KOPT-K1 (cell line): ENCODE measurements at regions not wholly inside any gene's neighbourhood (a gene's known extent, or its start where the extent isn't known, plus 50 kb on each side); places are given as distances from the start of the nearest gene placed in this dataset.

Source experiments
- H3K27ac ChIP-seq: fragments of 200-600 bp; sonication (generic); 2 replicates; pipeline ENCODE4 v1.5.1; 2016; ENCODE audit warnings: antibody characterized with exemption, mild to moderate bottlenecking, low read depth, low read length; ENCODE audit not compliant: poor library complexity, severe bottlenecking
- H3K36me3 ChIP-seq: fragments of 200-600 bp; sonication (generic); 2 replicates; pipeline ENCODE4 v1.5.1; 2017; ENCODE audit warnings: antibody characterized with exemption, mild to moderate bottlenecking, low read length, moderate library complexity; ENCODE audit not compliant: insufficient read depth
- H3K9me3 ChIP-seq: fragments of 200-600 bp; sonication (generic); 2 replicates; pipeline ENCODE4 v1.5.1; 2017; ENCODE audit warnings: antibody characterized with exemption, low read length, mild to moderate bottlenecking; ENCODE audit not compliant: insufficient read depth, poor library complexity, severe bottlenecking

DNA sequence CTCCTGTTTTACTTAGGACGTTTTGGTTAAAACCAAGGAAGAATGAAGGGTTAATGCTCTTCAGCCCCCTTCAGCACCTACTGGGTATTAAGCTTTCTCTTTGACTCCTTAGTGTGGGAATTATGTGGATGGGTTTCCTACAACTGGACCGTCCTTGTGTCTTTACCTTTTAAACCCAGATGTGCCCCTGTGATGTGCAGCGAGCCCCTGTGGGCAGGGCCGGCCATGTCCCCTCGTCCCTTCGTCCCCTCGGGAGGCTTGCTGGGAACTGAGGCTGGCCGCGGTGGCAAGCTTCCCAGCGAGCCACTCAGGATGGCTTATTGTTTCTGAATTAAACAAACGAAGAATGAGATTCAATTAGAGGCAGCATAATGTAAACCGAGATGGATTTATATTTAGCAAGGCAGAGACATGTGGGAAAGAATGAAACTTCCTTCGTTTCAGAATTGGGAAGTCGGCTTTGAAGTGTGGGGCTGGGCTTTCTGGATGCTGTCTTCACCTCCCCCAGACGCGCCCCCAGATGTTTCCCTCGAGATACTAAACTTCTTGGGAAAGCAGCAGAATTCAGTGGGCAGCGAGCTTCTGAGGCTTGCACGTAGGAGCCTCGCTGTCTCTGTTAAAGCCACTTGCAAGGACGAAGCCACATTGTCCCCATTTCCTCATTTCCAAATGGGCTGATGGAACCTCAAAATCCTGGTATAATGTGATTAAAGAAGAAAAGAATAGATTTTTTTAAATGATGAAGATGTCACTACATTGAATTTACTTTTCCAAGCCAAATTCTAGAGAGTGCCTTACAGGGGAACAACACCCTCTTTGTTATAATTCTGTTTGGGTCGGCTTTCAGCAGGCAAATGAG is 146.0 kb downstream of the VAPA start:
- H3K9me3 ChIP-seq, result no peaks in the 10 kb centered on the region
- no peaks in the 10 kb centered on the region for H3K36me3 ChIP-seq
- no peak overlapping the region for H3K27ac ChIP-seq

- Histone ChIP-seq H3K27ac (no peak overlapping the region), H3K9me3 (no peaks in the 10 kb centered on the region), H3K36me3 (no peaks in the 10 kb centered on the region)
These were observed 146.6 kb downstream of the VAPA start for GRCh38 chr18:10060469-10060782.

DNA sequence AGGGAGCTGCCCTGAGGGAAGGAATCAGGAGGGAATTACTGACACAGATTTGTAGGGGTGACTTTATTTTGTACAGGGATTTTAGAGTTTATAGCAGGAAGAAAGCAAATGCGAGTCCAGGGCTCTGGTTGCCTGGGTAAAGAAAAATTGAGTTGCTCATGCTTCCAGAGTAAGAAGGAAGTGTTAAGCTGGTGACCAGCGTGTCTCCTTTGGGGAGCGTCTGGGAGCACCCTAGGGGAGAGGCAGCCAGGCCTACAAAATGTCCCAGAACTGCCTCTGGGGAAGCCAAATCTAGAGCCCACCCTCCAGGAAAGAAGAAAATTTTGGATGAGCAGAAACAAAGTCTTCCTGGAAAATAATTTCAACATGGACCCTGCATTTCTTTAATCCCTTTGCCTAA is 147.0 kb downstream of the VAPA start:
- Histone ChIP-seq H3K9me3 (no peaks in the 10 kb centered on the region), H3K27ac (no peak overlapping the region)

GRCh38 chr18:10061566-10062140 is 147.8 kb downstream of the VAPA start:
- H3K36me3 ChIP-seq, result no peaks in the 10 kb centered on the region
- no peak overlapping the region for H3K27ac ChIP-seq
- no peaks in the 10 kb centered on the region for H3K9me3 ChIP-seq

More for the DNA sequence above, 147.0 kb downstream of the VAPA start:
- no peaks in the 10 kb centered on the region for H3K36me3 ChIP-seq

GRCh38 chr18:10062302-10063300 is 148.8 kb downstream of the VAPA start:
- Histone ChIP-seq H3K27ac (no peak overlapping the region), H3K9me3 (no peaks in the 10 kb centered on the region), H3K36me3 (no peaks in the 10 kb centered on the region)

GRCh38 chr18:10063489-10063888 is 149.7 kb downstream of the VAPA start:
- no peaks in the 10 kb centered on the region for H3K9me3 ChIP-seq
- no peaks in the 10 kb centered on the region for H3K36me3 ChIP-seq
- H3K27ac ChIP-seq, result no peak overlapping the region

GRCh38 chr18:10064267-10064666 is 150.5 kb downstream of the VAPA start:
- Histone ChIP-seq H3K27ac (no peak overlapping the region), H3K9me3 (no peaks in the 10 kb centered on the region), H3K36me3 (no peaks in the 10 kb centered on the region)

DNA sequence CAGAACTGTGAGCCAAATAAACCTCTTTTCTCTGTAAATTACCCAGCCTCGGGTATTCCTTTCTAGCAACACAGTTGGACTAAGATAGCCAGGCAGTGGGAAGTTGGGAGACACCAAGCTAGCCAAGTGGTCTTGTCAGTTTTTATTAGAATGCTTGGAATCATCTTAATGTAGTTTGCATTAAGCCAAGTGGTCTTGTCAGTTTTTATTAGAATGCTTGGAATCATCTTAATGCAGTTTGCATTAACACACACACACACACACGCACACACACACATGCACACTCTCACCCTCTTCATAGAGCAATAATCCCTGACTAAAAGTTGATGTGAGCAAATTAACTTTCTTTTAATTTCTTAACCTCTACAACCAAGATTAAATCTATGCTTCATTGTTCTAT is 151.5 kb downstream of the VAPA start:
- H3K27ac ChIP-seq, result no peak overlapping the region
- no peaks in the 10 kb centered on the region for H3K9me3 ChIP-seq

DNA sequence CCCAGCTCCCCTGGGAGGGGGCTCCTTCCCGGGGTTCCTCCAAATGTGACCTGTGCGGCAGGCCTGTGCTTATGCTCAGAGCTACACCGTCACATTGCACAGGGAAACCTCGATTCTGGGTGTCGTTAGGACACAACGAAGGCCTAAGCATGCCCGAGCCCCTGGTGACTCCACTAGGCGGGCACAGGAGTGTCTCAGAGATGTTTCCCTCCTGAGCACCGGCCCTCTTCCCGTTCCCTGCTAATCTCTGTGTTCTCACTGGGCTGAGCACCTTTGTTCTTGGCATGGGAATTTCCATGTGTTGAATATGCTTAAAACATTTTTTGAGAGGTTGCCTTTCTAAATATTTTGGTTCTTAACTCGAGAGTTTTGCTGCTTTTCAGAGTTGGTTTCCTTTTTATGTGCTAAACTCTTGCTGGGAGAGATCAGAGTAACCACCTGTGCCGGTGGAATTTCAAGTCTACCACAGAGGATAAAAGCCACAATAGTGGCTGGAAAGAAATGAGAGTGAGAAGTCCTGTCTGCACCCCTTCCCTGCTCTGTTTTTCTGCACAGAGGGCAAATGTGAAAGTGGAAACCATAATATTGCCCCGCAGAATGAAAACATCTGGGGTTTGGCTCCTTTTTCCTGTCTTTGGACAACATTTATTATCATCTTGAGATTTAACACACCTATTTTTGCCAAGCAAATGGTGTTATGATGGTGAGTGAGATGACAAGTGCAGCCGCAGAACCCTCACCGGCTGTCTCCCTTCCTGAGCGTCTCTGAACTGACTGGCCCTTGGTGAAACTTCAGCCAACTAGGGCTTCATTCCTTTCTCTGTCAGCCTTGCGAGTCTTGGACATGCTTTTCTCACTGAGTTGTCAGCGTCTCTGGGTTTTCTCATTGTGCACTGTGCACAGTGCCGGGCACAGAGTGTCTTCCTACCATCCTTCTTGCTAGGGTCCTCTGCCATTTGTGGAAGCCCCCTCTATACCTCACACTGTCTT is 154.1 kb downstream of the VAPA start:
- H3K9me3 ChIP-seq, result no peaks in the 10 kb centered on the region
- H3K36me3 ChIP-seq, result no peaks in the 10 kb centered on the region
- peak overlapping the region; percentile 36 for H3K27ac ChIP-seq

More for the DNA sequence above, 151.5 kb downstream of the VAPA start:
- H3K36me3 ChIP-seq, result no peaks in the 10 kb centered on the region

GRCh38 chr18:10068766-10069567 is 155.2 kb downstream of the VAPA start:
- Histone ChIP-seq H3K36me3 (no peaks in the 10 kb centered on the region), H3K9me3 (no peaks in the 10 kb centered on the region), H3K27ac (no peak overlapping the region)

- Histone ChIP-seq H3K9me3 (no peaks in the 10 kb centered on the region), H3K27ac (no peak overlapping the region), H3K36me3 (no peaks in the 10 kb centered on the region)
These were observed 156.8 kb downstream of the VAPA start for GRCh38 chr18:10070561-10071000.

- Histone ChIP-seq H3K27ac (no peak overlapping the region), H3K36me3 (no peaks in the 10 kb centered on the region), H3K9me3 (no peaks in the 10 kb centered on the region)
These were observed 158.9 kb downstream of the VAPA start for GRCh38 chr18:10072671-10073175.

DNA sequence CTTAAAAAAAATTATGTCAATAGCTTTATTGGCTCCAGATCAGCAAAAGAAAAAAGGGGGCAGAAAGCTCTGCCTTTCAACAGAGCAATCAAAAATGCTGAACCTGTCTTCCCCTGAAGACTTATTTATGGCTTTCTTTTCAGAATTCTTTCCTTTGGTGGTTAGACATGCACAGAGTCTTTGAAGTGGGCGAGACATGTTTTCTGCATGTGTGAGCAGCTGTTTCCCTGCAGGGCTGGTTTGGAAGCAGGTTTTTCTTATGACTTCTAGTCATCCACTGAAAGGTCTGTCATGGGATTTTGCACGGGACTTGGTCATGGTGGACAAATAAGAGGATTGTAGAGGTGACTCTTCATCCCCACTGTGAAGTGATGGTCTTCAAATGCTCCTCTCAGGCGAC is 160.3 kb downstream of the VAPA start:
- no peaks in the 10 kb centered on the region for H3K9me3 ChIP-seq
- no peak overlapping the region for H3K27ac ChIP-seq
- no peaks in the 10 kb centered on the region for H3K36me3 ChIP-seq
